OCI-LY1 (cell line): ENCODE measurements at regions not wholly inside any gene's neighbourhood (a gene's known extent, or its start where the extent isn't known, plus 50 kb on each side); places are given as distances from the start of the nearest gene placed in this dataset.

Source experiments
- EZH2 ChIP-seq: fragments of 200-600 bp; sonication (generic), shearing (Covaris generic); IDR thresholded peaks from 2 replicates; pipeline ENCODE4 v1.8.0; 2017; ENCODE audit warnings: borderline replicate concordance, mixed run types, mild to moderate bottlenecking, antibody characterized with exemption, low read length, moderate library complexity, mixed read lengths
- TF ChIP-seq, protein P1 (sequence below): fragments of 200-600 bp; sonication (generic), shearing (Covaris generic); IDR thresholded peaks from 2 replicates; pipeline ENCODE4 v1.5.1; 2017; ENCODE audit warnings: mild to moderate bottlenecking, antibody characterized with exemption, low read length, moderate library complexity, mixed read lengths

- TF ChIP-seq, protein P1, sequence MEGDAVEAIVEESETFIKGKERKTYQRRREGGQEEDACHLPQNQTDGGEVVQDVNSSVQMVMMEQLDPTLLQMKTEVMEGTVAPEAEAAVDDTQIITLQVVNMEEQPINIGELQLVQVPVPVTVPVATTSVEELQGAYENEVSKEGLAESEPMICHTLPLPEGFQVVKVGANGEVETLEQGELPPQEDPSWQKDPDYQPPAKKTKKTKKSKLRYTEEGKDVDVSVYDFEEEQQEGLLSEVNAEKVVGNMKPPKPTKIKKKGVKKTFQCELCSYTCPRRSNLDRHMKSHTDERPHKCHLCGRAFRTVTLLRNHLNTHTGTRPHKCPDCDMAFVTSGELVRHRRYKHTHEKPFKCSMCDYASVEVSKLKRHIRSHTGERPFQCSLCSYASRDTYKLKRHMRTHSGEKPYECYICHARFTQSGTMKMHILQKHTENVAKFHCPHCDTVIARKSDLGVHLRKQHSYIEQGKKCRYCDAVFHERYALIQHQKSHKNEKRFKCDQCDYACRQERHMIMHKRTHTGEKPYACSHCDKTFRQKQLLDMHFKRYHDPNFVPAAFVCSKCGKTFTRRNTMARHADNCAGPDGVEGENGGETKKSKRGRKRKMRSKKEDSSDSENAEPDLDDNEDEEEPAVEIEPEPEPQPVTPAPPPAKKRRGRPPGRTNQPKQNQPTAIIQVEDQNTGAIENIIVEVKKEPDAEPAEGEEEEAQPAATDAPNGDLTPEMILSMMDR, result no peak
- no peak for TF ChIP-seq EZH2
These were observed 133.1 kb upstream of the IL15 start for GRCh38 chr4:141503260-141503659.
